GM12878 (cell line): ENCODE measurements at regions not wholly inside any gene's neighbourhood (a gene's known extent, or its start where the extent isn't known, plus 50 kb on each side); places are given as distances from the start of the nearest gene placed in this dataset.

Experiments
- ATAC-seq: fragments of 200-7000 bp; cut with Tn5 transposase; 3 replicates; pipeline ENCODE4 v1.9.1; 2020; ENCODE audit warnings: mild to moderate bottlenecking, moderate library complexity
- BruUV-seq: library from RNA; stranded (reverse); fragments of 400-500 nt; replicated peaks from 2 replicates; lab custom pipeline; 2021; lab: Mats Ljungman, UMichigan
- CTCF ChIA-PET: fragments of 300-600 bp; sonication (Branson Sonifier 250); formaldehyde crosslinking; extraction: SDS; loops from one replicate; lab custom pipeline; 2021; ENCODE audit warnings: inconsistent platforms; lab: Yijun Ruan, JAX
- POLR2A ChIA-PET: fragments of 350-600 bp; formaldehyde crosslinking; extraction: SDS; loops from one replicate; lab custom pipeline; 2021; ENCODE audit warnings: inconsistent platforms; lab: Charles Lee
- RAD21 ChIA-PET: fragments of 300-600 bp; sonication (Branson Sonifier 250); formaldehyde crosslinking; loops from one replicate; lab custom pipeline; 2023; ENCODE audit warnings: antibody characterized with exemption; ENCODE audit not compliant: unreplicated experiment; lab: Charles Lee
- SMC1A ChIA-PET: fragments of 300-600 bp; sonication (Branson Sonifier 250); formaldehyde crosslinking; loops from one replicate; lab custom pipeline; 2023; ENCODE audit not compliant: unreplicated experiment, uncharacterized antibody; lab: Charles Lee
- DNase-seq: peaks from one replicate; pipeline ENCODE4 v3.0.0-alpha.2; 2011; ENCODE audit warnings: low read depth, low spot score
- FAIRE-seq: peaks from 3 replicates; lab custom pipeline; 2011; peaks lifted over from hg19 to GRCh38; lab: Jason Lieb, UNC
- H2AFZ ChIP-seq: 2 replicates; pipeline ENCODE4 v1.6.0; 2011; ENCODE audit warnings: low read depth, low read length, control low read depth; ENCODE audit not compliant: control insufficient read depth
- H3K27ac ChIP-seq: 2 replicates; pipeline ENCODE4 v1.5.1; 2011; ENCODE audit warnings: control low read depth; ENCODE audit not compliant: control insufficient read depth, insufficient read depth
- H3K27me3 ChIP-seq, 2 experiments: replicated peaks in 1 of 2; 2 replicates each; pipeline versions ENCODE4 v1.6.0 to v1.6.1; 2011; ENCODE audit warnings: low read length in 1 of 2; ENCODE audit not compliant: control insufficient read depth in 2 of 2, insufficient read depth in 2 of 2
- H3K36me3 ChIP-seq, 2 experiments: 2 replicates each; pipeline ENCODE4 v1.5.1; 2011; ENCODE audit warnings: low read length in 1 of 2; ENCODE audit not compliant: control insufficient read depth in 2 of 2, insufficient read depth in 2 of 2
- H3K4me1 ChIP-seq: 2 replicates; pipeline ENCODE4 v1.6.1; 2011; ENCODE audit warnings: mild to moderate bottlenecking, low read length, moderate library complexity, mixed read lengths; ENCODE audit not compliant: control insufficient read depth, insufficient read depth
- H3K4me2 ChIP-seq: 2 replicates; pipeline ENCODE4 v1.6.0; 2011; ENCODE audit warnings: control low read depth; ENCODE audit not compliant: control insufficient read depth, insufficient read depth
- H3K4me3 ChIP-seq: fragments of 200-600 bp; sonication (generic); 2 replicates; pipeline ENCODE4 v1.5.1; 2016
- H3K79me2 ChIP-seq: 2 replicates; pipeline ENCODE4 v1.6.0; 2011; ENCODE audit warnings: low read length; ENCODE audit not compliant: control insufficient read depth, insufficient read depth
- H3K9ac ChIP-seq: 2 replicates; pipeline ENCODE4 v1.8.0; 2011; ENCODE audit warnings: low read length, control low read depth, mixed read lengths; ENCODE audit not compliant: control insufficient read depth, insufficient read depth
- H3K9me3 ChIP-seq: replicated peaks from 3 replicates; pipeline ENCODE4 v1.5.1; 2011; ENCODE audit warnings: mild to moderate bottlenecking, low read length; ENCODE audit not compliant: control insufficient read depth, insufficient read depth
- H4K20me1 ChIP-seq: 2 replicates; pipeline ENCODE4 v1.6.0; 2011; ENCODE audit not compliant: control insufficient read depth, insufficient read depth
- ATF3 ChIP-seq: IDR thresholded peaks from 2 replicates; pipeline ENCODE4 v1.6.1; 2011; ENCODE audit warnings: low read depth, mild to moderate bottlenecking, low read length, moderate library complexity, borderline replicate concordance; ENCODE audit errors: extremely low read depth
- BCL3 ChIP-seq: IDR thresholded peaks from 2 replicates; pipeline ENCODE4 v1.6.1; 2011; ENCODE audit warnings: borderline replicate concordance, low read depth, mild to moderate bottlenecking, moderate library complexity, low read length; ENCODE audit not compliant: insufficient read depth, poor library complexity, severe bottlenecking
- FOXM1 ChIP-seq: IDR thresholded peaks from 2 replicates; pipeline ENCODE4 v1.6.1; 2012; ENCODE audit warnings: low read depth, mild to moderate bottlenecking, inconsistent platforms, low read length, moderate library complexity
- HSF1 ChIP-seq: fragments of 150-350 bp; IDR thresholded peaks from 2 replicates; pipeline ENCODE4 v1.6.1; 2014; ENCODE audit warnings: mild to moderate bottlenecking, low read depth, low read length
- LARP7 ChIP-seq: fragments of 450-650 bp; IDR thresholded peaks from 2 replicates; pipeline ENCODE4 v1.6.1; 2017; ENCODE audit warnings: mild to moderate bottlenecking
- MTA2 ChIP-seq: fragments of 450-650 bp; IDR thresholded peaks from 2 replicates; pipeline ENCODE4 v1.6.1; 2016; ENCODE audit warnings: low read depth, mild to moderate bottlenecking, moderate library complexity
- MYB ChIP-seq: fragments of 150-350 bp; IDR thresholded peaks from 2 replicates; pipeline ENCODE4 v1.6.1; 2014; ENCODE audit warnings: mild to moderate bottlenecking, low read depth, low read length, borderline replicate concordance
- NBN ChIP-seq: fragments of 450-650 bp; IDR thresholded peaks from 2 replicates; pipeline ENCODE4 v1.6.1; 2016
- PAX8 ChIP-seq: fragments of 450-650 bp; IDR thresholded peaks from 2 replicates; pipeline ENCODE4 v1.6.1; 2017; ENCODE audit warnings: mild to moderate bottlenecking, moderate library complexity
- SUZ12 ChIP-seq: fragments of 200-600 bp; sonication (generic); IDR thresholded peaks from one replicate; pipeline ENCODE4 v1.6.1; 2018; ENCODE audit warnings: antibody characterized with exemption, mild to moderate bottlenecking; ENCODE audit not compliant: unreplicated experiment
- ZNF24 ChIP-seq: fragments of 450-650 bp; IDR thresholded peaks from 2 replicates; pipeline ENCODE4 v1.6.1; 2017; ENCODE audit warnings: antibody characterized with exemption, mild to moderate bottlenecking
- ZNF274 ChIP-seq: IDR thresholded peaks from one replicate; pipeline ENCODE4 v1.8.0; 2011; ENCODE audit not compliant: insufficient read length, insufficient read depth
- ZNF384 ChIP-seq: IDR thresholded peaks from 2 replicates; pipeline ENCODE4 v1.6.1; 2012; ENCODE audit warnings: low read depth, mild to moderate bottlenecking, low read length, improper control_type of control experiment, borderline replicate concordance
- ZNF687 ChIP-seq: fragments of 450-650 bp; IDR thresholded peaks from 2 replicates; pipeline ENCODE4 v1.6.1; 2017; ENCODE audit warnings: mild to moderate bottlenecking, moderate library complexity
- WGBS: methylation state at CpG from one replicate; pipeline ENCODE4 v1.1.6; 2016; ENCODE audit warnings: low lambda C conversion rate; ENCODE audit not compliant: insufficient replicate concordance, insufficient coverage; ENCODE audit errors: missing lambda C conversion rate; 5-methylcytosine and 5-hydroxymethylcytosine counted together
- in situ Hi-C: fragments of 300-500 bp; cut with MboI; formaldehyde crosslinking; loops from 9 replicates; pipeline ENCODE4 v1.14.3; 2018; ENCODE audit warnings: mixed read lengths
- intact Hi-C: fragments of 100-400 bp; cut with micrococcal nuclease; formaldehyde crosslinking; loops from one replicate; pipeline ENCODE4 v1.14.2; 2022; ENCODE audit not compliant: unreplicated experiment

- TF ChIP-seq MYB (no peak), PAX8 (no peak)
Measured at GRCh38 chr18:47749600-47749973, 180.9 kb downstream of the SMAD2 start (continued).

- in situ Hi-C loops (loop anchor here (5.0 kb wide), 2 partner anchors 157 to 537 kb away; no protein-coding TSS in a partner anchor), intact Hi-C loops (loop anchor here (1.0 to 2.0 kb wide), 3 partner anchors 153 to 648 kb away; no protein-coding TSS in a partner anchor)
- FAIRE-seq (peak; percentile 66), DNase-seq (no peak), ATAC-seq (peak; percentile 97)
- ChIA-PET POLR2A (no interaction called here), CTCF (interaction anchor here (0.6 to 2.8 kb wide), 16 partner anchors 10 to 699 kb away, joined by 3 to 26 read pairs (median 3); no protein-coding TSS in a partner anchor), RAD21 (interaction anchor here (0.9 to 2.1 kb wide), 8 partner anchors 59 to 544 kb away, joined by 3 to 8 read pairs (median 5); no protein-coding TSS in a partner anchor), SMC1A (interaction anchor here (0.7 to 5.0 kb wide), 6 partner anchors 67 to 648 kb away, joined by 3 to 32 read pairs (median 4); no protein-coding TSS in a partner anchor)
- Histone ChIP-seq H3K27ac (no peak overlapping the region), H3K9ac (no peak overlapping the region), H2AFZ (peak overlapping the region; percentile 39; the same call in 1 of the 2 replicates), H4K20me1 (no peaks in the 10 kb centered on the region), H3K27me3 (no peaks in the 10 kb centered on the region; a peak in 1 of 4 replicates), H3K36me3 (no peaks in the 10 kb centered on the region), H3K9me3 (no peaks in the 10 kb centered on the region), H3K4me3 (no peak overlapping the region), H3K79me2 (no peaks in the 10 kb centered on the region), H3K4me2 (0 out of 2 replicates have a peak overlapping the region, but pooled peaks have one; percentile 33), H3K4me1 (no peaks in the 10 kb centered on the region)
- 17% methylated on average over 48 of the region's 60 CpGs for WGBS
- no TSS peak for BruUV-seq
- TF ChIP-seq ZNF24 (peak; percentile 52; the same call in 1 of the 2 replicates), BCL3 (no peak), ZNF274 (no peak), HSF1 (no peak), MTA2 (no peak), SUZ12 (no peak), FOXM1 (no peak), LARP7 (peak; percentile 82; the same call in 1 of the 2 replicates), ZNF384 (no peak), ATF3 (no peak; the same call in 1 of the 2 replicates), NBN (no peak), ZNF687 (no peak)
Measured at GRCh38 chr18:47748847-47749599, 181.4 kb downstream of the SMAD2 start.
